NCI-H1694 (cell line): ENCODE measurements at regions not wholly inside any gene's neighbourhood (a gene's known extent, or its start where the extent isn't known, plus 50 kb on each side); places are given as distances from the start of the nearest gene placed in this dataset.

Experiments
- DNase-seq: peaks from one replicate; lab custom pipeline; 2025; lab: John Stamatoyannopoulos, UW

GRCh38 chr12:19829100-19829853 lies 390.0 kb downstream of the AEBP2 start:
- no peak for DNase-seq

- DNase-seq = no peak
Observed at GRCh38 chr12:19830446-19830845, 391.2 kb downstream of the AEBP2 start.

GRCh38 chr12:19833775-19834501 lies 394.6 kb downstream of the AEBP2 start:
- no peak for DNase-seq

- no peak for DNase-seq
Observed at GRCh38 chr12:19834592-19834991, 395.3 kb downstream of the AEBP2 start.

- DNase-seq = no peak
Observed at GRCh38 chr12:19836056-19836455, 396.8 kb downstream of the AEBP2 start.

GRCh38 chr12:19836456-19836855 lies 397.2 kb downstream of the AEBP2 start:
- no peak for DNase-seq

- no peak for DNase-seq
Observed at GRCh38 chr12:19837543-19837942, 398.3 kb downstream of the AEBP2 start.

GRCh38 chr12:19841451-19841850 lies 402.2 kb downstream of the AEBP2 start:
- DNase-seq = no peak

GRCh38 chr12:19842116-19842515 lies 402.8 kb downstream of the AEBP2 start:
- DNase-seq = no peak

- no peak for DNase-seq
Observed at GRCh38 chr12:19844224-19844623, 404.9 kb downstream of the AEBP2 start.

- DNase-seq = no peak
Observed at GRCh38 chr12:19846574-19846973, 407.3 kb downstream of the AEBP2 start.

- DNase-seq = no peak
Observed at GRCh38 chr12:19847294-19848059, 408.2 kb downstream of the AEBP2 start.

- no peak for DNase-seq
Observed at GRCh38 chr12:19848421-19848820, 409.1 kb downstream of the AEBP2 start.

- DNase-seq = no peak
Observed at GRCh38 chr12:19849208-19849607, 409.9 kb downstream of the AEBP2 start.

- no peak for DNase-seq
Observed at GRCh38 chr12:19850346-19851065, 411.2 kb downstream of the AEBP2 start.

GRCh38 chr12:19852100-19852855 lies 413.0 kb downstream of the AEBP2 start:
- no peak for DNase-seq

GRCh38 chr12:19855851-19856250 lies 416.6 kb downstream of the AEBP2 start:
- DNase-seq = no peak

GRCh38 chr12:19856389-19856788 lies 417.1 kb downstream of the AEBP2 start:
- DNase-seq = no peak

- no peak for DNase-seq
Observed at GRCh38 chr12:19857204-19857603, 417.9 kb downstream of the AEBP2 start.

GRCh38 chr12:19867151-19867550 lies 427.9 kb downstream of the AEBP2 start:
- no peak for DNase-seq

- no peak for DNase-seq
Observed at GRCh38 chr12:19867970-19868369, 428.7 kb downstream of the AEBP2 start.
